ENCODE measurements at regions not wholly inside any gene's neighbourhood (a gene's known extent, or its start where the extent isn't known, plus 50 kb on each side); places are given as distances from the start of the nearest gene placed in this dataset.
"Not testable (repeated sequence)": the region's sequence is repeated elsewhere in the genome, so short reads cannot be mapped to it uniquely, and the experiment has no call there.

DNA sequence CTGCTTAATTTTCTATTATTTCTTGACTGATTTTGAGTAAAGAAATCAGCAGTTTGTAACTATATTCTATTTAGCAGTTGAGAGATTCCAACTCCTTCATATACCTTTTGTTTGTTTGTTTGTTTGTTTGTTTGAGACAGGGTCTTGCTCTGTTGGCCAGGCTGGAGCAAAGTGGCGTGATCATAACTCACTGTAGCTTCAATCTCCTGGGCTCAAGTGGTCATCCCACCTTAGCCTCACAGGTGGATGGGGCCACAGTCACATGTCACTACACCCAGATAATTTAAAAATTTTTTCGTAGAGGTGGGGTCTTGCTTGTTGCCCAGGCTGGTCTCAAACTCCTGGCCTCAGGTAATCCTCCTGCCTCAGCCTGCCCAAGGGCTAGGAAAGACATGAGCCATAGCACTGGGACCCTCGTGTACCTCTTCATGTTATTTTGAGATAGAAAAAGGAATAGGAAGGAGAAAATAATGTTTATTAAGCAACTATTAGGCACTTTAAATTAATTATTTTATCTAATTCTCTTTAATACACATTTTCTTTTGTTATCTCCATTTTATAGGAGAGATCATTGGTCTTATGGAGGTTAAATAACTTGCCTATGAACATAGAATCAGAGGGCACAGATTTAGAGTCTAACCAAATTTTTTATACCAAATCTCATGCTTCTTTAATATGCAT, 133.0 kb downstream of the ZNF608 start:
- Histone ChIP-seq H3K4me1 (ENCODE audit: low read depth) (no peaks in the 10 kb centered on the region), H3K4me3 (no peak overlapping the region), H3K36me3 (ENCODE audit: low read depth) (no peaks in the 10 kb centered on the region), H3K9me3 (no peaks in the 10 kb centered on the region)
- ATAC-seq (no peak), DNase-seq (no peak)
- intact Hi-C loops (cut with DNase I, micrococcal nuclease): no loop called here
- TF ChIP-seq CTCF (IDR thresholded peaks at IDR 0.05): no peak

GRCh38 chr5:124612023-124612422, 134.4 kb downstream of the ZNF608 start:
- H3K9me3 ChIP-seq: no peaks in the 10 kb centered on the region

DNA sequence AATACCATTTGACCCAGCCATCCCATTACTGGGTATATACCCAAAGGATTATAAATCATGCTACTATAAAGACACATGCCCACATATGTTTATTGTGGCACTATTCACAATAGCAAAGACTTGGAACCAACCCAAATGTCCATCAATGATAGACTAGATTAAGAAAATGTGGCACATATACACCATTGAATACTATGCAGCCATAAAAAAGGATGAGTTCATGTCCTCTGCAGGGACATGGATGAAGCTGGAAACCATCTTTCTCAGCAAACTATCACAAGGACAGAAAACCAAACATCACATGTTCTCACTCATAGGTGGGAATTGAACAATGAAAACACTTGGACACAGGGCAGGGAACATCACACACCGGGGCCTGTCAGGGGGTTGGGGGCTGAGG, 135.2 kb downstream of the ZNF608 start:
- intact Hi-C loops (cut with DNase I, micrococcal nuclease); ATAC-seq; H3K4me1 ChIP-seq (ENCODE audit: low read depth); DNase-seq; H3K9me3 ChIP-seq; H3K36me3 ChIP-seq (ENCODE audit: low read depth); H3K4me3 ChIP-seq: not testable (repeated sequence)

More at GRCh38 chr5:124612023-124612422, 134.4 kb downstream of the ZNF608 start:
- DNase-seq (no peak), ATAC-seq (no peak)
- H3K4me3 ChIP-seq: no peak overlapping the region
- intact Hi-C loops (cut with DNase I, micrococcal nuclease): no loop called here
- no peak for TF ChIP-seq CTCF (IDR thresholded peaks at IDR 0.05)
- H3K4me1 ChIP-seq (ENCODE audit: low read depth): no peaks in the 10 kb centered on the region
- H3K36me3 ChIP-seq (ENCODE audit: low read depth): no peaks in the 10 kb centered on the region

- ATAC-seq; intact Hi-C loops (cut with DNase I, micrococcal nuclease); H3K4me3 ChIP-seq; H3K4me1 ChIP-seq (ENCODE audit: low read depth); DNase-seq; H3K36me3 ChIP-seq (ENCODE audit: low read depth); H3K9me3 ChIP-seq: not testable (repeated sequence)
Observed at GRCh38 chr5:124609685-124610084, 136.8 kb downstream of the ZNF608 start.

DNA sequence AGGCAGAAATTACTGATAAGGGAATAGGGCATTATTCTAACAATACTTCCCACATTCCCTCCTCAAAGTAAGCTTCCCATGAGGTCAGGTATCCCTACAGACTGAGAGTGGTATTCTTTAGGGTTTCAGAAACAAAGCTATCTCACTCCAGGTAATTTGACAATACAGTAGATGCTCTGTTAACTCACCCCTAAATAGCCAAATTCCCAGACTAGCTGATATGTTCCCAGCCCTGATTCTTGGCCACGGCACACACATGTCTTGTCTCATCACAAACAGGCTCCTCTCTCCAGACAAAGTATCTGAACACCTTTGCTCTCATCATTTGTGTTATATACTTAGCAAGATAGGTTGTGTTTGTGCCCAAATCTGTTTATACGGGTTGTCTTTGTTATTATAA, 139.9 kb downstream of the ZNF608 start:
- TF ChIP-seq CTCF (IDR thresholded peaks at IDR 0.05): no peak
- Histone ChIP-seq H3K9me3 (no peaks in the 10 kb centered on the region), H3K36me3 (ENCODE audit: low read depth) (no peaks in the 10 kb centered on the region), H3K4me1 (ENCODE audit: low read depth) (no peaks in the 10 kb centered on the region), H3K4me3 (no peak overlapping the region)
- DNase-seq (no peak), ATAC-seq (no peak)
- intact Hi-C loops (cut with DNase I, micrococcal nuclease): no loop called here

- H3K4me1 ChIP-seq (ENCODE audit: low read depth): no peaks in the 10 kb centered on the region
- no peak for TF ChIP-seq CTCF (IDR thresholded peaks at IDR 0.05)
- no peak for DNase-seq
- H3K36me3 ChIP-seq (ENCODE audit: low read depth): no peaks in the 10 kb centered on the region
- H3K4me3 ChIP-seq: no peak overlapping the region
- intact Hi-C loops (cut with DNase I, micrococcal nuclease): no loop called here
- ATAC-seq: no peak
- H3K9me3 ChIP-seq: no peaks in the 10 kb centered on the region
Observed at GRCh38 chr5:124606093-124606492, 140.3 kb downstream of the ZNF608 start.

GRCh38 chr5:124605541-124605940, 140.9 kb downstream of the ZNF608 start:
- no peaks in the 10 kb centered on the region for H3K9me3 ChIP-seq
- TF ChIP-seq CTCF (IDR thresholded peaks at IDR 0.05): no peak
- no peaks in the 10 kb centered on the region for H3K4me1 ChIP-seq (ENCODE audit: low read depth)
- no peaks in the 10 kb centered on the region for H3K36me3 ChIP-seq (ENCODE audit: low read depth)
- H3K4me3 ChIP-seq: no peak overlapping the region
- DNase-seq (no peak), ATAC-seq (no peak)
- intact Hi-C loops (cut with DNase I, micrococcal nuclease): no loop called here

Data from mucosa of descending colon (tissue), 3 donors.